HFFc6 (cell line): ENCODE measurements at regions not wholly inside any gene's neighbourhood (a gene's known extent, or its start where the extent isn't known, plus 50 kb on each side); places are given as distances from the start of the nearest gene placed in this dataset.
"Not testable (repeated sequence)": the region's sequence is repeated elsewhere in the genome, so short reads cannot be mapped to it uniquely, and the experiment has no call there.

Source experiments
- DNase-seq: peaks from one replicate; pipeline ENCODE4 v3.0.0-alpha.2; 2018
- H3K27ac Mint-ChIP-seq: 2 replicates; pipeline ENCODE4 v1.8.0; 2020; ENCODE audit warnings: mild to moderate bottlenecking, mixed read lengths
- H3K27me3 Mint-ChIP-seq: 2 replicates; pipeline ENCODE4 v1.8.0; 2021; ENCODE audit warnings: mild to moderate bottlenecking, moderate library complexity, mixed read lengths; ENCODE audit not compliant: insufficient read depth
- H3K36me3 Mint-ChIP-seq: 2 replicates; pipeline ENCODE4 v1.8.0; 2021; ENCODE audit warnings: low read depth, mixed read lengths
- H3K4me1 Mint-ChIP-seq: 2 replicates; pipeline ENCODE4 v1.8.0; 2020; ENCODE audit warnings: low read depth, mixed read lengths
- H3K4me3 Mint-ChIP-seq: 2 replicates; pipeline ENCODE4 v1.8.0; 2020; ENCODE audit warnings: mild to moderate bottlenecking, moderate library complexity, mixed read lengths
- H3K9me3 Mint-ChIP-seq: 2 replicates; pipeline ENCODE4 v1.8.0; 2020; ENCODE audit warnings: mild to moderate bottlenecking, mixed read lengths
- CTCF ChIP-seq: fragments of 200-600 bp; sonication (generic); IDR thresholded peaks from 2 replicates; pipeline ENCODE4 v1.5.0; 2021; ENCODE audit warnings: antibody characterized with exemption, mild to moderate bottlenecking

DNA sequence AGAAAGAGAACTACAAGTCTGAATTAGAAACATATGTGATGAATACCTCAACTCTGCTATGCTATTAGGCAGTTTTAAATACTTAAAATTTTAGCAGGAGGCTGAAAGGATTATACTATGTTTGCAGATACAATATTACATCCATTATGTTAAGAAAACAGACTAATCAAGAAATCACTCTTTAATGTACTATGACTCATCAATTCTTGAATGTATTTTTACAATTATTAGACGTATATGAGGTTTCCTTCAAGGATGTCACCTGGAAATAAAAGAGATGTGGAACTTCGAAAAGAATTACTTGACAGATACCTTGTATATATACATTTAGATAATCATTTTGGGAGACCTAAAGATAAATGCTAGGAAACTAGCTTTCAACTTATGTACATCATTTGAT, 835.6 kb upstream of the MIR17HG start:
- Mint-ChIP-seq H3K27me3 (no peaks in the 10 kb centered on the region), H3K4me3 (no peak overlapping the region), H3K9me3 (no peaks in the 10 kb centered on the region), H3K4me1 (peaks cover 21% of the 10 kb centered on the region), H3K36me3 (no peaks in the 10 kb centered on the region), H3K27ac (no peak overlapping the region)
- TF ChIP-seq CTCF, result no peak
- no peak for DNase-seq

- not testable (repeated sequence) for H3K27ac Mint-ChIP-seq, H3K36me3 Mint-ChIP-seq, DNase-seq, H3K4me3 Mint-ChIP-seq, H3K27me3 Mint-ChIP-seq, H3K9me3 Mint-ChIP-seq
- peaks cover 21% of the 10 kb centered on the region for H3K4me1 Mint-ChIP-seq
Measured at GRCh38 chr13:90514712-90515111, 832.8 kb upstream of the MIR17HG start.

- H3K27me3 Mint-ChIP-seq, result no peaks in the 10 kb centered on the region; the same call in 1 of the 2 replicates
- no peak for DNase-seq
- no peak for TF ChIP-seq CTCF
Measured at GRCh38 chr13:90518417-90518816, 829.1 kb upstream of the MIR17HG start.

DNA sequence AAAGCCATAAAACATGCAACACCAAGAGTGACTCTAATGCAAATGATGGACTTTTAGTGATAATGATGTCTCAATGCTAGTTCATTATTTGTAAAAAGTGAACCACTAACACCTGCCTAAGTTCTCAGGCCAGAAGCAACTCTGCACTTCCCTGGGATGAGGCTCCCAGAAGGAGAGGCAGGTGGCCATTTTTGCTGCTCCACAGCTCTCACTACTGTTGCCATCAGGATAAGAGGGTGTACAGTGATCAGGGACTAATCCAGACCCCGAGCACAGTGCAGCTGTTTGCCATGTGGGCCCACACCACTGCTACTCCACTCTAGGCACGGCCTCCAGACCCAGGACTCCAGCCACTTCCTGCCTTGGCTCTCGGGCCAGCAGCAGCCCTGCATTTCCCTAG, 828.3 kb upstream of the MIR17HG start:
- no peak for DNase-seq
- TF ChIP-seq CTCF, result no peak
- peaks cover 22% of the 10 kb centered on the region for H3K9me3 Mint-ChIP-seq
- H3K36me3 Mint-ChIP-seq, result peaks cover 25% of the 10 kb centered on the region
- H3K27ac Mint-ChIP-seq, result no peak overlapping the region
- H3K4me1 Mint-ChIP-seq, result peaks cover 6% of the 10 kb centered on the region
- H3K4me3 Mint-ChIP-seq, result no peak overlapping the region
- no peaks in the 10 kb centered on the region; the same call in 1 of the 2 replicates for H3K27me3 Mint-ChIP-seq

More at GRCh38 chr13:90518417-90518816, 829.1 kb upstream of the MIR17HG start:
- Mint-ChIP-seq H3K9me3 (peaks cover 22% of the 10 kb centered on the region), H3K27ac (no peak overlapping the region), H3K4me3 (no peak overlapping the region), H3K4me1 (peaks cover 6% of the 10 kb centered on the region), H3K36me3 (peaks cover 25% of the 10 kb centered on the region)

- Mint-ChIP-seq H3K4me3 (no peak overlapping the region), H3K4me1 (no peaks in the 10 kb centered on the region), H3K27ac (no peak overlapping the region), H3K36me3 (peaks cover 12% of the 10 kb centered on the region), H3K9me3 (peaks cover 12% of the 10 kb centered on the region), H3K27me3 (no peaks in the 10 kb centered on the region)
- no peak for DNase-seq
- TF ChIP-seq CTCF, result no peak
Measured at GRCh38 chr13:90526711-90527110, 820.8 kb upstream of the MIR17HG start.

DNA sequence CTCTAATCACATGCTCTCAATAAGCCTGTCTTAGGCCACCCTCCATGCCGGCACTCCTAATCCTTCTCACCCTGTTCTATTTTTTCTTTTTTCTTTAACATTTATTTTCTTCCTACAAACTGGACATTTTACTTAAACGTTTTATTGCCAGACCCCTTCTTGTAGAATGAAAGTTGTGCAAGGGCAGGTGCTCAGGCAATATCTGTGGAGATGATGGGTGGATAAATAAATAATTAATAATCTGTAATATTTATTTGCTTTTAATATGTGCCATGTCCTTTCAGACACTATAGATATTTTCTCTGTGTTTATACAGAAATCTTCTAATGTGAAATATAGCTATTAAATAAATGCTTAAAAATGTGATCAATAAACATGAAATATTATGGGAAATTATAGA, 815.7 kb upstream of the MIR17HG start:
- no peak for DNase-seq
- H3K9me3 Mint-ChIP-seq, result no peaks in the 10 kb centered on the region
- no peak overlapping the region for H3K27ac Mint-ChIP-seq
- H3K27me3 Mint-ChIP-seq, result peaks cover 3% of the 10 kb centered on the region; the same call in 1 of the 2 replicates
- H3K4me1 Mint-ChIP-seq, result peaks cover 33% of the 10 kb centered on the region
- H3K4me3 Mint-ChIP-seq, result no peak overlapping the region
- no peak for TF ChIP-seq CTCF
- no peaks in the 10 kb centered on the region for H3K36me3 Mint-ChIP-seq
